GM10248 (cell line): ENCODE measurements at regions not wholly inside any gene's neighbourhood (a gene's known extent, or its start where the extent isn't known, plus 50 kb on each side); places are given as distances from the start of the nearest gene placed in this dataset.

ENCODE experiments used
- CTCF ChIA-PET: fragments of 300-600 bp; sonication (Branson Sonifier 250); formaldehyde crosslinking; extraction: SDS; loops from one replicate; lab custom pipeline; 2021; ENCODE audit warnings: antibody characterized with exemption; lab: Yijun Ruan, JAX
- POLR2A ChIA-PET: fragments of 350-650 bp; sonication (Branson Sonifier 250); formaldehyde crosslinking; extraction: SDS; loops from one replicate; lab custom pipeline; 2020; ENCODE audit warnings: antibody characterized with exemption; lab: Yijun Ruan, JAX
- DNase-seq: peaks from one replicate; pipeline ENCODE4 v3.0.0; 2012; ENCODE audit errors: extremely low spot score
- TF ChIP-seq, protein P1 (sequence below): IDR thresholded peaks from 2 replicates; pipeline ENCODE4 v1.5.1; 2012; ENCODE audit warnings: mild to moderate bottlenecking, low read depth; ENCODE audit errors: extremely low read depth, missing control alignments, control extremely low read depth

DNA sequence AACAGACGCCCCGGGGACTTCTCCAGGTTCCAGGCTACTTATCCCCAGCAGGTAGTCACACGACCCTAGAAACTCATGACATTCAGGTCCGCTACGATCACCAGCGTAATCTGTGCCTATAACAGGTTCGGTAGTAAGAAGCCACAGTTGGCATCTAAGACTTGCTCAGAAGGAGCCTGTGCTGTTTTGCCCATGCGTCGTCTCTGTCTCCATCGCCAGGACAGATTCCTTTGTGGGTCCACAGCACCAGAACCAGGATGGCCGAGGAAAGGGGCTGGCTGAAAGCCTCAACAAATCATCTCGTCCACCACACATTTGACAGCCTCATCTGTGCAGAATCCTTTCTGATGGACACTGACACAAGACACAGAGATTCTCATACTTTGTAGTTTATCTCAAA, 319.5 kb upstream of the AGA start:
- ChIA-PET POLR2A (no interaction called here), CTCF (no interaction called here)
- TF ChIP-seq, protein P1, sequence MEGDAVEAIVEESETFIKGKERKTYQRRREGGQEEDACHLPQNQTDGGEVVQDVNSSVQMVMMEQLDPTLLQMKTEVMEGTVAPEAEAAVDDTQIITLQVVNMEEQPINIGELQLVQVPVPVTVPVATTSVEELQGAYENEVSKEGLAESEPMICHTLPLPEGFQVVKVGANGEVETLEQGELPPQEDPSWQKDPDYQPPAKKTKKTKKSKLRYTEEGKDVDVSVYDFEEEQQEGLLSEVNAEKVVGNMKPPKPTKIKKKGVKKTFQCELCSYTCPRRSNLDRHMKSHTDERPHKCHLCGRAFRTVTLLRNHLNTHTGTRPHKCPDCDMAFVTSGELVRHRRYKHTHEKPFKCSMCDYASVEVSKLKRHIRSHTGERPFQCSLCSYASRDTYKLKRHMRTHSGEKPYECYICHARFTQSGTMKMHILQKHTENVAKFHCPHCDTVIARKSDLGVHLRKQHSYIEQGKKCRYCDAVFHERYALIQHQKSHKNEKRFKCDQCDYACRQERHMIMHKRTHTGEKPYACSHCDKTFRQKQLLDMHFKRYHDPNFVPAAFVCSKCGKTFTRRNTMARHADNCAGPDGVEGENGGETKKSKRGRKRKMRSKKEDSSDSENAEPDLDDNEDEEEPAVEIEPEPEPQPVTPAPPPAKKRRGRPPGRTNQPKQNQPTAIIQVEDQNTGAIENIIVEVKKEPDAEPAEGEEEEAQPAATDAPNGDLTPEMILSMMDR: no peak
- DNase-seq: no peak

DNA sequence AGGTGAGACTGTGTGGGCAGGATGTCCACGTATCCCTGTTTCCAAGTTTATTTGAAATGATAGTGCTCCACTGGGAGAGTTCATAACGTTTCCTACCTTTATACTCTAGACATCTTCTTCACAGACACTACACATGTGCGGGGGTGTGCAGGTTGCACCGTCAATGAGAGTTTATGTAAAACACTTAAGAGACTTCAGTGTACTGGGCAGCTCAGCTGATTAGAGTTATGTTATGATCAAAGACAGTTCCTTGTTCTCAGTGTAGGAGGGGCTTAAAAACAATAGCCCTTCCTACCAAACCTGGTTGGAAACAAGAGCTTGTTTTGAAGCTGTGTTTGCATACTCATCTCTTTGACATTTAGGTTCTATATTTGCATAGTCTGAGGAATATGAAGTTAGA, 326.9 kb upstream of the AGA start:
- ChIA-PET CTCF (interaction anchor here (1.3 to 1.4 kb wide), 3 partner anchors 16 to 98 kb away, joined by 3 to 4 read pairs (median 3); no protein-coding TSS in a partner anchor), POLR2A (no interaction called here)
- DNase-seq: no peak

DNA sequence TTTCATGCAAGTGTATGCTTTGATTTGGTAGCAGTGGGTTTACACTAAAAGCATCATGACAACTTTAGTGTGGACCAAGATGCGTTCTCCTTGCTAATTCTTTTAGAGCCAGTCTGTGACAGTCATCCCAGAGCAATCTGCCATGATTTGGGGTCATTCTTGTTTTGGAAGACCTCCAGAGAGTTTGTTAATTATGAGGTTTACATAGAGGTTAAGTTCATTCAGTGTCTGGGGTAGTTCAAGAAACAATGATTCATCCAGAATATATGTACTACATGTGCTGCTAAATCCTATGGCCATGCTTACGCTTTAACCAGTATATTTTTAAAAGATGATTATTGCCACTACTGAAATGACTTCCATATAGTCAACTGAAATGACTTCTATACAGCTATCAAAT, 328.5 kb upstream of the AGA start:
- CTCF ChIA-PET: interaction anchor here (0.8 to 1.2 kb wide), 3 partner anchors 9 to 18 kb away, joined by 3 read pairs; no protein-coding TSS in a partner anchor
- POLR2A ChIA-PET: no interaction called here

More for the DNA sequence above, 326.9 kb upstream of the AGA start:
- TF ChIP-seq, protein P1: no peak

DNA sequence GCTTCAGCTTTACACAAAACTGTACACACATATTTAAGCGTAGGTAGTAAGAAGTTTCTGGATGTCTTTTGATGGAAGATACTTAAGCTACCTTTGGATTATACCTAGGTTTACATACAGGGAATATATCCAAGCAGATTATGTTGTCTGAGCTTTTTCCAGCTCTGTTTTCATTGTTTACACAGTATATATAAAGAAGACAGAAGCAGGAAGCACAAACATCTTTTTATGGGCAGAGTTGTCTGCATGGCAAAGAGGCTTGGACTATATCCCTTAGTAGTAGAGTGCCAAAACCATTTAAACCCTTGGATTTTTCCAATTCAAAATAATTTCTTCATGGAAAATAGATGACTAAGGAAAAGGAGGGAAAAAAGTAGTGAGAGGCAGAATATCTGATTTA, 329.4 kb upstream of the AGA start:
- CTCF ChIA-PET: interaction anchor here (0.8 to 1.2 kb wide), 3 partner anchors 9 to 17 kb away, joined by 3 read pairs; no protein-coding TSS in a partner anchor
- TF ChIP-seq, protein P1: no peak
- no peak for DNase-seq
- POLR2A ChIA-PET: no interaction called here

More for the DNA sequence above, 328.5 kb upstream of the AGA start:
- DNase-seq: no peak
- TF ChIP-seq, protein P1: no peak

DNA sequence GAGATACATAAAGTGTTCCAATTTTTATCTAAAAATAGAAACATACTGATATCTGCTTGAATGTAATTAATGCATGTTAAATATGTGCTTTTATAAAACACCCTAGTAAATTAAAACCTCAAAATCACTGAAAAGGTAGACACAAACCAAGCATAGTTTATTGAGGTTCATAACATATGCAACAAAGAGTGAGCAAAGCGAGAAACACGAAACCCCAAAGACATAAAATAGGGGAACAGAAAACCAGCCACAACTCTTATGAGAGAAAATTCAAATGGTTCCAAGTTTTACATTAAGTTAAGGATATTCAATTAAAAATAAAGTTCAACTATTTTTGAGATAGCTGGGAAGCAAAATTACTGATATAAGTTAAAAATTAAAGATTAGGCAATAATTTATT, 336.4 kb upstream of the AGA start:
- TF ChIP-seq, protein P1: no peak
- DNase-seq: no peak
- ChIA-PET POLR2A (no interaction called here), CTCF (no interaction called here)

DNA sequence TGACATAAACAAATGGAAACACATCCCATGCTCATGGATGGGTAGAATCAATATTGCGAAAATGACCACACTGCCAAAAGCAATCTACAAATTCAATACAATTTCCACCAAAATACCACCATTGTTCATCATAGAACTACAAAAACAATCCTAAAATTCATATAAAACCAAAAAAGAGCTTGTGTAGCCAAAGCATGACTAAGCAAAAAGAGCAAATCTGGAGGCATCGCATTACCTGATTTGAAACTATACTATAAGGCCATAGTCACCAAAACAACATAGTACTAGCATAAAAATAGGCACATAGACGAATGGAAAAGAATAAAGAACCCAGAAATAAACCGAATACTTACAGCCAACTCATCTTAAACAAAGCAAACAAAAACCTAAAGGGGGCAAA, 342.8 kb upstream of the AGA start:
- POLR2A ChIA-PET: no interaction called here
- CTCF ChIA-PET: no interaction called here
- no peak for DNase-seq
- TF ChIP-seq, protein P1: no peak

DNA sequence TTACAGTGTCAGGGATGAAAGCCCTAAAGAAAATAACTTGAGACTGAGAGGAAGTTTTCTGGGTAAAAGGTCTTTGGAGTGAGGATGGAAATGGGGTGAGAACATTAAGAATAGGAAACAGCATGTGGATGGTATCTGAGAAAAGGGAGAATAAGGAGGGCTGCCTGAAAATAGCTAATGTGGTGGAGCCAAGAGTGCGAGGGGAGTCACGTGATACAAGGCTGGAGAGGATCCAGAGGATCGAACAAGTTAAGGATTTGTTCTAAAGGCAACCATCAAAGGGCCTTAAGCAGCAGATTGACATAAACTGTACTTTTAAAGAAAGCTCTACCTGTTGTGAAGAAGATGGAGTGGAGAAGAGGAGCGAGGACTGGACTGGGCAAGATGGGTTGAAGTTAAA, 347.4 kb upstream of the AGA start:
- no peak for DNase-seq
- CTCF ChIA-PET: interaction anchor here (1.2 to 1.5 kb wide), 3 partner anchors 9 to 37 kb away, joined by 3 to 4 read pairs (median 4); no protein-coding TSS in a partner anchor
- TF ChIP-seq, protein P1: no peak
- POLR2A ChIA-PET: no interaction called here
